Stimulated activated CD4-positive, alpha-beta T cell treated with anti-CD3 and anti-CD28 coated beads, Interleukin-4, amount 100 ng/mL, for 1 hour (primary cell): ENCODE measurements at regions not wholly inside any gene's neighbourhood (a gene's known extent, or its start where the extent isn't known, plus 50 kb on each side); places are given as distances from the start of the nearest gene placed in this dataset.
"Not testable (repeated sequence)": the region's sequence is repeated elsewhere in the genome, so short reads cannot be mapped to it uniquely, and the experiment has no call there.

ENCODE experiments used
- DNase-seq: peaks from one replicate; pipeline ENCODE4 v3.0.0-alpha.2; 2020

DNA sequence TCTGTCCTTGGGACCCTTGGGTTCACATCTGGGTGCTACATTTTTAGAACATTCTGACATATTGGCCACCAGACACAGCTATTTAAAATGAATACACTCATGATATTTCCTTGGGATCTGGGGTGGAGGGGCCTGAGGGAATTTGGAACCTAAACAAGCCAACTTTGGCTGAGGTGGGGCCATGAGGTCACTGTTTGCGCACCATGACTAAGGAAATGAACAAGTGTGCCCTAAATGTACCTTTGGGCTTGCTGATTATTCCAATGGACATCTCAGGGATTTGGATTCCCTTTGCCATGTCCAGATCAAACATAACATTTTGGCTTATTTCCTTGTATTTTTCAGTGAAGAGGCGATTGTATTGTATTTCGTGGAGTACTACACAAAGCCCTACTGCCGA lies 80.5 kb upstream of the SEC11C start:
- no peak for DNase-seq

DNA sequence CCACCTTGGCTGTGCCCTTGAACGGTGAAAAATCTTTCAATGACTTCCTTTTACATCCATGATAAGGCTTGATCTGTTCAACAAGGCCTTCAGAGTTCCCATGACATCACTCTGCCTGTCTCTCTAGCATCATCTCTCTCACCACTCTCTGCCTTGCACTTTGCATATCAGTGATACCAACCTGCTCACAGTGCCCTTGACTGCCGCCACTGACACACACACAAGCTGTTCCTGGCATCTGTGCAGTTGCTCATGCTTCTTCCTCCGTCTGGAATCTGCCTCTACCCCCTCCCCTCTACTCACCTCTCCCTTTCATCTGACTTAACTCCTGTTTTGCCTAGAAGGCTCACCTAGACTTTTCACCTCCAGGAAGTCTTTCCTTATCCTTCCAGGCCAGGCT lies 79.1 kb upstream of the SEC11C start:
- no peak for DNase-seq

DNA sequence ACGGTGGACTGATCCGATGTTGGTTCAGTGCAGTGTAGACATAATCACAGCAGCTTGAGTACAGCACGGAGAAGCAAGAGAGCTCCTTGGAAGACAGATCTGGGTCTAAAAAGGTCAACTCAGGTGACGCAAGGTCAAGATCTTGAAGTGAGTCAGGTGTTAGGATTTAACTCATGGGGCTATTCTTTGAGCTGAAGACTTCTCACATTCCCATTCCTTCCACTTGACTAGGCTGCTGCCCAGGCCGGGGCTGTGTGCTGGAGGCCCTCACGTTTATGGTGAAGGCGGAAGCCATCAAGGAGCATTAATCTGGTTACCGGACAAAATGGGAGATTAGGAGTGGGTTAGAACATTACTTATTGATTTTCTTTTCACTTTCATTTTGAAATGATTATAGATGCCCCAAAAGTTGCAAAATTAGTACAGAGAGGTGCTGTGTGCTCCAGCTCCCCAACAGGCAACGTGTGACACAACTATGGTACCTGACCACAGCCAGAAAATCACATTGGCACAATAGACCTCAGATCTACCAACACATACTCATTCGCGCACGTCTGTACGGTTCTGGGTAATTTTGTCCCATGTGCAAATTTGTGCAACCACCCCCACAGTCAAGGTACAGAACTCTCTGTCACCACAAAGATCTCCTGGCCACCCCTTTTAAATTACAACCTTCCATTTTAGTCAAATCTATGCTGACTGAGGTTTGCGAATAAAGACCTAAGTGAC lies 77.6 kb upstream of the SEC11C start:
- no peak for DNase-seq

- DNase-seq, result no peak
Measured at GRCh38 chr18:59062643-59063006, 77.1 kb upstream of the SEC11C start.

DNA sequence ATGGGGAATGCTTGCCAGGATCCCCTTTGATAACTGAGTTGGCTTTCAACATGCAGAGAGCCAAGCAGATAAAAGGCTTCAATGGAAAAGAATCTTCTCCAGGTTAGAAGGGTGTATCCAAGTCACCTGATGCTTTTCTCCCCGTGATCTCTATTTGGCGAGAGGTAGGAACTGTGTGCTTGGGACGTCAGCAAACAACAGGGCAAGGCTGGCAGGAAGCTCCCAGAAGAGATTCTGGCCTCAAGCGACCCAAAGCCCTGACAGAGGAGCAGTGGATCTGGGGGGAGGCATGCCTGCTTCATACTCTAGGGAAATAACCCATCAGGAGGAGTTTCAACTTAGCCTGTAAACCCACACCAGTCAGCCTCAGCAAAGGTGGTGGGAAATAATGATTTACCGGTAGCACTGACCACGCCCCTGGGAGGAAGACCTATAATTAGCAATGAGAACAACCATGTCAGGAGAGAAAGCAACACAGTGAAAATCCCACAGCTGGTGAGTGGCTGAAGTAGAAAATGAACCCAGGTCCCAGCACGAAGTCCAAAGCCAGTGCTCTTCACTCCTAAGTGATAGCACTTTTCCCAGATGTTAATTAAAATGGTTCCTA lies 76.3 kb upstream of the SEC11C start:
- no peak for DNase-seq

GRCh38 chr18:59063912-59064311 lies 75.8 kb upstream of the SEC11C start:
- no peak for DNase-seq

DNA sequence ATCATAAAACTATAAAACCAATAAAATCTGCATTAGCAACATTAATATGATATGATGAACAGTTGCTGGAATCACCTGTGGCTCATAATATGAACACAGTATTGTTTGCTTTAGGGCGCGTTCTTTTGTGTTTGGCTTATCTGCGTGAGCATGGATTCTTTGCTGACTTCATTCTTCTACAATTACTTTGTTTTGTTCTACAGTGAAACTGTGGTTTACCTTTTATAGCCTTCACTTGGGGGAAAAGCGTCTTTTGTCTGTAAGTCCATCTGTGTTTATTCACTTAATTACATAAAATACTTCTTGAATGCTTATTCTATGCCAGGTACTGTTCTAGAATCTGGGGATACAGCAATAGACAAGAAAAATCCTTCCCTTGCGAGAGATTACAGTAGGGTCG lies 74.0 kb upstream of the SEC11C start:
- no peak for DNase-seq

- DNase-seq, result peak; percentile 20
Measured at GRCh38 chr18:59067873-59068272, 71.8 kb upstream of the SEC11C start.

- no peak for DNase-seq
Measured at GRCh38 chr18:59068276-59069071, 71.2 kb upstream of the SEC11C start.

- peak; percentile 83 for DNase-seq
Measured at GRCh38 chr18:59070181-59070912, 69.3 kb upstream of the SEC11C start.

GRCh38 chr18:59072727-59073421 lies 66.8 kb upstream of the SEC11C start:
- no peak for DNase-seq

- no peak for DNase-seq
Measured at GRCh38 chr18:59075923-59076322, 63.8 kb upstream of the SEC11C start.

DNA sequence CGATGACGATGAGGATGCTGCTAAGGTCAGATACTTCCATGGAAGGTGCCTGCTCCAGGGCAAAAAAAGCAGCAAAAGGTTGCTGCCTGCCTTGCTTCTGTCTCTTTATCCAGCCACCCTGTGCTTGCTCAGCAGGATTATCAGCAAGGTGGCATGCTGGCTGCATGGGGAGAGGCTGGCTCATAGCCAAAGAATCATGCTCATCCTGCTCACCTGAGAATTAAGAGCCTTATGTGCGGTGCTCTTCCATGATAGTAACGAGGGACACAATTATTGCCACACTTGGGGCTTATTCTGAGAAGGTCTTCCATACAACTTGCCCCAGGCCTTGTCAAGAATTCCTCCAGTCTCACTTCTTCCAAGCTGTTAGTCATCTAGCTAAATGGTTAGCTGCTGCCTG lies 60.4 kb upstream of the SEC11C start:
- no peak for DNase-seq

GRCh38 chr18:59079687-59080501 lies 59.8 kb upstream of the SEC11C start:
- not testable (repeated sequence) for DNase-seq

- no peak for DNase-seq
Measured at GRCh38 chr18:59083136-59083818, 56.4 kb upstream of the SEC11C start.

DNA sequence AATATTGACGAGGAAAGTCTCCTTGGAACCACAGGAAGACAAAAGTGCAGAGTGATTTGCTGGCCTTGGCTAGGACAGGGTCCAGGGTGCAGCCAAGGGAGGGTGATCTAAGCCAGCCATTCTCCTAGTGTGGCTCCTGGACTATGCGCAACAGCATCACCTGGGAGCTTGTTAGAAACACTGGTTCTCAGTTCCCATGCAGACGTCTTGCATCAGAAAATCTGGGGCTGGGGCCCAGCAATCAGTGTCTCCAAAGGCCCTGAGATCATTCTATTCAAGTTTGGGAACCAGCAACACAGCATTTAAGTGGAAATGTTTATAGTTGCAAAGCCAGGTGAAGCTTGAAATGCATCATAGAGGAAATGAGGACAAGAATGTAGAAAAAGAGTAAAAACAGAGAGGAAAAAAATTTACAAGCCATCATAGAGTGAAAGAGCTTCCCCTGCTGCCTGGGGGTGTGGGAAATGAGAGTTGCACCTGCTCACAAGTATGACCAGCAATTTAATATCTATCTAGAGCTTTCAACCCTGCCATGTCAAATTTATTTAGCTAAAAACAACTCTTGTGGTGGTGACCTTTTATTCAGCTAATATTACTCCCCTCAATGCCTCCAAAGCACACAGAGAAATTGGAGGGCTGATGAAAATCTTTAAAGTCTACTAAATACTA lies 54.4 kb upstream of the SEC11C start:
- DNase-seq, result no peak

GRCh38 chr18:59085797-59086196 lies 53.9 kb upstream of the SEC11C start:
- DNase-seq, result no peak

DNA sequence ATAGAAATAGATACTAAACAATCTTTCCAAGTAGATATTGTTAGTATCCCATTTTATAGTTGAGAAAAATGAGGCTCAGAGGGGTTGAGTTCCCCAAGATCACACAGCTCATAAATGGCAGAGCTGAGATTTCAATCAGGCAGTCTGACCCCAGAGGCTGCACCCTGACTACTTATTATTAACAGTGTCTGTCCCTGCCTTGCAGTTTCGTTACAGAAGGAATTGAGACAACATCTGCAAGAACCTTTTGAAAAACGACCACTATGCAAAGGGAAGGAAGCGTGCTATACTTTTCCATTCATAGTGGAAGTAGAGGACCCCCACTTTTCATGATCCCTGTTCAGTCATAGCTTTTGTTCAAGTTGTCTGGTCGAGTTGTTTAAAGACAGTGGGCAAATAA lies 53.2 kb upstream of the SEC11C start:
- no peak for DNase-seq

- peak; percentile 5 for DNase-seq
Measured at GRCh38 chr18:59087391-59087790, 52.3 kb upstream of the SEC11C start.
